Endothelial cell of umbilical vein (primary cell): ENCODE measurements at regions not wholly inside any gene's neighbourhood (a gene's known extent, or its start where the extent isn't known, plus 50 kb on each side); places are given as distances from the start of the nearest gene placed in this dataset.

Experiments
- BruUV-seq: library from RNA; stranded (reverse); fragments of 400-500 nt; replicated peaks from 2 replicates; lab custom pipeline; 2021; lab: Mats Ljungman, UMichigan
- CTCF ChIA-PET: fragments of 300-600, 350-600 bp; sonication (Branson Sonifier 250); formaldehyde crosslinking; loops from one replicate; lab custom pipeline; 2021; ENCODE audit warnings: antibody characterized with exemption, inconsistent platforms; lab: Charles Lee
- POLR2A ChIA-PET: fragments of 300-600, 350-600 bp; sonication (Branson Sonifier 250); formaldehyde crosslinking; loops from one replicate; lab custom pipeline; 2021; ENCODE audit warnings: antibody characterized with exemption, inconsistent platforms; lab: Charles Lee
- DNase-seq: peaks from one replicate; pipeline ENCODE4 v3.0.0-alpha.2; 2011; ENCODE audit warnings: low read depth, low spot score
- FAIRE-seq: peaks from 2 replicates; lab custom pipeline; 2011; peaks lifted over from hg19 to GRCh38; lab: Jason Lieb, UNC
- H2AFZ ChIP-seq: 2 replicates; pipeline ENCODE4 v1.6.0; 2012; ENCODE audit warnings: low read depth, low read length, control low read depth, inconsistent platforms
- H3K27ac ChIP-seq: 2 replicates; pipeline ENCODE4 v1.5.1; 2011; ENCODE audit warnings: low read depth, mild to moderate bottlenecking, control low read depth, low read length, moderate library complexity; ENCODE audit not compliant: insufficient read depth
- H3K27me3 ChIP-seq, 2 experiments: 2 replicates each; pipeline versions ENCODE4 v1.6.0 to v1.6.1; 2011; ENCODE audit warnings: low read length in 2 of 2, mixed read lengths in 1 of 2; ENCODE audit not compliant: control insufficient read depth in 2 of 2, insufficient read depth in 2 of 2
- H3K36me3 ChIP-seq, 2 experiments: 2 replicates in 1 of 2; 3 replicates in 1 of 2; pipeline ENCODE4 v1.5.1; 2011; ENCODE audit warnings: low read length in 2 of 2, mild to moderate bottlenecking in 1 of 2, moderate library complexity in 1 of 2; ENCODE audit not compliant: control insufficient read depth in 2 of 2, insufficient read depth in 2 of 2; ENCODE audit errors: extremely low read depth in 1 of 2
- H3K4me1 ChIP-seq: 3 replicates; pipeline ENCODE4 v1.5.1; 2011; ENCODE audit warnings: mild to moderate bottlenecking, low read length; ENCODE audit not compliant: control insufficient read depth, insufficient read depth; ENCODE audit errors: extremely low read depth
- H3K4me2 ChIP-seq: 2 replicates; pipeline ENCODE4 v1.6.1; 2011; ENCODE audit warnings: low read length, control low read depth, mixed read lengths; ENCODE audit not compliant: insufficient read depth
- H3K4me3 ChIP-seq, 3 experiments: fragments of 200-600 bp in 1 of 3; sonication (generic), shearing (Covaris generic) in 1 of 3; replicated peaks in 1 of 3; 2 replicates each; pipeline ENCODE4 v1.5.1; 2011 to 2016; ENCODE audit warnings: control low read depth in 3 of 3, low read length in 3 of 3, mild to moderate bottlenecking in 2 of 3, inconsistent platforms in 1 of 3, low read depth in 1 of 3, moderate library complexity in 1 of 3; ENCODE audit not compliant: insufficient read depth in 1 of 3
- H3K79me2 ChIP-seq: 2 replicates; pipeline ENCODE4 v1.6.0; 2012; ENCODE audit warnings: low read length, inconsistent platforms; ENCODE audit not compliant: control insufficient read depth, insufficient read depth
- H3K9ac ChIP-seq: replicated peaks from 2 replicates; pipeline ENCODE3; 2011; ENCODE audit warnings: low read length, control low read depth; ENCODE audit not compliant: insufficient read depth; ENCODE audit errors: extremely low read depth
- H3K9me1 ChIP-seq: replicated peaks from 3 replicates; pipeline ENCODE4 v1.6.0; 2011; ENCODE audit warnings: mild to moderate bottlenecking, low read length; ENCODE audit not compliant: control insufficient read depth, insufficient read depth; ENCODE audit errors: extremely low read depth
- H3K9me3 ChIP-seq: replicated peaks from 2 replicates; pipeline ENCODE4 v1.5.1; 2012; ENCODE audit warnings: low read length, inconsistent platforms; ENCODE audit not compliant: control insufficient read depth, insufficient read depth
- H4K20me1 ChIP-seq: replicated peaks from 2 replicates; pipeline ENCODE3; 2011; ENCODE audit warnings: mild to moderate bottlenecking, low read length; ENCODE audit not compliant: control insufficient read depth, insufficient read depth; ENCODE audit errors: extremely low read depth
- EZH2 ChIP-seq: IDR thresholded peaks from 2 replicates; pipeline ENCODE4 v1.6.1; 2012; ENCODE audit warnings: borderline replicate concordance, low read depth, mild to moderate bottlenecking, moderate library complexity, low read length, inconsistent platforms; ENCODE audit not compliant: severe bottlenecking
- FOS ChIP-seq: IDR thresholded peaks from 2 replicates; pipeline ENCODE4 v1.6.1; 2011; ENCODE audit warnings: mild to moderate bottlenecking, low read length, moderate library complexity, borderline replicate concordance; ENCODE audit not compliant: insufficient read depth
- JUN ChIP-seq: IDR thresholded peaks from 2 replicates; pipeline ENCODE4 v1.6.1; 2011; ENCODE audit warnings: borderline replicate concordance, low read depth; ENCODE audit not compliant: insufficient read length, insufficient read depth
- MYC ChIP-seq: IDR thresholded peaks from one replicate; pipeline ENCODE4 v1.6.1; 2011; ENCODE audit warnings: mild to moderate bottlenecking, low read depth, low read length
- POLR2A ChIP-seq: IDR thresholded peaks from 2 replicates; pipeline ENCODE4 v1.6.1; 2012; ENCODE audit warnings: low read depth, mild to moderate bottlenecking, control low read depth, low read length
- POLR2AphosphoS5 ChIP-seq: IDR thresholded peaks from 2 replicates; pipeline ENCODE4 v1.6.1; 2012; ENCODE audit warnings: low read depth, mild to moderate bottlenecking, control low read depth, low read length, moderate library complexity; ENCODE audit not compliant: insufficient read depth
- dilution Hi-C: fragments of 300-500 bp; cut with MboI; formaldehyde crosslinking; loops from one replicate; pipeline ENCODE4 v1.15.0; 2019; ENCODE audit warnings: low sequenced_read_pairs; ENCODE audit not compliant: extremely low pct_ligation_motif_present
- intact Hi-C: fragments of 100-400 bp; cut with micrococcal nuclease; formaldehyde crosslinking; loops from one replicate; pipeline ENCODE4 v1.10.0; 2022
- TF ChIP-seq, protein P1 (sequence below), 2 donors: IDR thresholded peaks; 1 replicate in 1 of 2; 2 replicates in 1 of 2; pipeline ENCODE4 v1.5.1; 2011; ENCODE audit warnings: low read length in 2 of 2, mild to moderate bottlenecking in 2 of 2, moderate library complexity in 2 of 2, control low read depth in 1 of 2, inconsistent platforms in 1 of 2, low read depth in 1 of 2; ENCODE audit not compliant: insufficient read depth in 1 of 2; ENCODE audit errors: extremely low read depth in 1 of 2
- TF ChIP-seq, protein P2 (sequence below): IDR thresholded peaks from 2 replicates; pipeline ENCODE4 v1.6.1; 2011; ENCODE audit not compliant: insufficient read depth, insufficient read length

DNA sequence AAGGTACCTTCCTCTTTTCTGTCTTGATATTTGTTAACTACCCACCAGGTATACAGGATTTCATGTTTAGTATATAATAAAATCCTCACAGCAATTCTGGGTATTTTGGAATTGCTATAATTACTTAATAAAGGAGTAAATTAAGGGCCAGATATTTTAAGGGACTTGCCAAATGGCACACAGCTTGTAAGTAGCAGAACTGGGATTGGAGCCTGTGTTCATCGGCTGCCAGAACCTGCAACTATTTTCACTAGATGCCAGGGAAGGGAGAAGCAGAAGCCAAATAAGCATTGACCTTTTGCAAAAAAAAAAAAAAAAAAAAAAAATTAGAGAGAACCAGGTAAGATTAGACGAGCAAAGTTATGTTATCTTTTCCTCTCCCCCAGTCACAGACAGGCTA lies 683.3 kb upstream of the CADM2 start:
- DNase-seq: no peak
- intact Hi-C loops: no loop called here
- ChIA-PET POLR2A (no interaction called here), CTCF (no interaction called here)
- H3K27me3 ChIP-seq: no peaks in the 10 kb centered on the region
- no peak overlapping the region for H3K4me2 ChIP-seq
- no peak overlapping the region for H3K9ac ChIP-seq
- H3K9me1 ChIP-seq: no peaks in the 10 kb centered on the region
- no peak overlapping the region for H3K4me3 ChIP-seq
- no peaks in the 10 kb centered on the region for H4K20me1 ChIP-seq
- BruUV-seq: no TSS peak
- H3K36me3 ChIP-seq: no peaks in the 10 kb centered on the region
- no peaks in the 10 kb centered on the region for H3K4me1 ChIP-seq
- no peak overlapping the region for H2AFZ ChIP-seq
- dilution Hi-C loops: no loop called here
- peaks cover 1% of the 10 kb centered on the region for H3K9me3 ChIP-seq
- H3K27ac ChIP-seq: no peak overlapping the region
- no peak for TF ChIP-seq POLR2A
- TF ChIP-seq, protein P1, sequence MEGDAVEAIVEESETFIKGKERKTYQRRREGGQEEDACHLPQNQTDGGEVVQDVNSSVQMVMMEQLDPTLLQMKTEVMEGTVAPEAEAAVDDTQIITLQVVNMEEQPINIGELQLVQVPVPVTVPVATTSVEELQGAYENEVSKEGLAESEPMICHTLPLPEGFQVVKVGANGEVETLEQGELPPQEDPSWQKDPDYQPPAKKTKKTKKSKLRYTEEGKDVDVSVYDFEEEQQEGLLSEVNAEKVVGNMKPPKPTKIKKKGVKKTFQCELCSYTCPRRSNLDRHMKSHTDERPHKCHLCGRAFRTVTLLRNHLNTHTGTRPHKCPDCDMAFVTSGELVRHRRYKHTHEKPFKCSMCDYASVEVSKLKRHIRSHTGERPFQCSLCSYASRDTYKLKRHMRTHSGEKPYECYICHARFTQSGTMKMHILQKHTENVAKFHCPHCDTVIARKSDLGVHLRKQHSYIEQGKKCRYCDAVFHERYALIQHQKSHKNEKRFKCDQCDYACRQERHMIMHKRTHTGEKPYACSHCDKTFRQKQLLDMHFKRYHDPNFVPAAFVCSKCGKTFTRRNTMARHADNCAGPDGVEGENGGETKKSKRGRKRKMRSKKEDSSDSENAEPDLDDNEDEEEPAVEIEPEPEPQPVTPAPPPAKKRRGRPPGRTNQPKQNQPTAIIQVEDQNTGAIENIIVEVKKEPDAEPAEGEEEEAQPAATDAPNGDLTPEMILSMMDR (IDR thresholded peaks at IDR 0.05; ENCODE audit: extremely low read depth in 1 of 2, insufficient read depth in 1 of 2, low read depth in 1 of 2, low read length in 2 of 2): no peak
- no peak for TF ChIP-seq FOS
- no peak for TF ChIP-seq JUN
- no peak for TF ChIP-seq MYC
- TF ChIP-seq EZH2: no peak
- TF ChIP-seq, protein P2, sequence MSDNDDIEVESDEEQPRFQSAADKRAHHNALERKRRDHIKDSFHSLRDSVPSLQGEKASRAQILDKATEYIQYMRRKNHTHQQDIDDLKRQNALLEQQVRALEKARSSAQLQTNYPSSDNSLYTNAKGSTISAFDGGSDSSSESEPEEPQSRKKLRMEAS: no peak
- no peak for TF ChIP-seq POLR2AphosphoS5
- H3K79me2 ChIP-seq: no peaks in the 10 kb centered on the region
- FAIRE-seq: no peak
